ENCODE measurements at regions not wholly inside any gene's neighbourhood (a gene's known extent, or its start where the extent isn't known, plus 50 kb on each side); places are given as distances from the start of the nearest gene placed in this dataset.

- FAIRE-seq (no peak), DNase-seq (ENCODE audit: insufficient read length, low spot score) (no peak)
- TF ChIP-seq, protein P1, sequence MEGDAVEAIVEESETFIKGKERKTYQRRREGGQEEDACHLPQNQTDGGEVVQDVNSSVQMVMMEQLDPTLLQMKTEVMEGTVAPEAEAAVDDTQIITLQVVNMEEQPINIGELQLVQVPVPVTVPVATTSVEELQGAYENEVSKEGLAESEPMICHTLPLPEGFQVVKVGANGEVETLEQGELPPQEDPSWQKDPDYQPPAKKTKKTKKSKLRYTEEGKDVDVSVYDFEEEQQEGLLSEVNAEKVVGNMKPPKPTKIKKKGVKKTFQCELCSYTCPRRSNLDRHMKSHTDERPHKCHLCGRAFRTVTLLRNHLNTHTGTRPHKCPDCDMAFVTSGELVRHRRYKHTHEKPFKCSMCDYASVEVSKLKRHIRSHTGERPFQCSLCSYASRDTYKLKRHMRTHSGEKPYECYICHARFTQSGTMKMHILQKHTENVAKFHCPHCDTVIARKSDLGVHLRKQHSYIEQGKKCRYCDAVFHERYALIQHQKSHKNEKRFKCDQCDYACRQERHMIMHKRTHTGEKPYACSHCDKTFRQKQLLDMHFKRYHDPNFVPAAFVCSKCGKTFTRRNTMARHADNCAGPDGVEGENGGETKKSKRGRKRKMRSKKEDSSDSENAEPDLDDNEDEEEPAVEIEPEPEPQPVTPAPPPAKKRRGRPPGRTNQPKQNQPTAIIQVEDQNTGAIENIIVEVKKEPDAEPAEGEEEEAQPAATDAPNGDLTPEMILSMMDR (IDR thresholded peaks at IDR 0.05; ENCODE audit: insufficient read depth, missing control alignments), result no peak
Measured at GRCh38 chr15:61459785-61460707, 230.9 kb upstream of the RORA start.

GRCh38 chr15:61457050-61457733, 228.1 kb upstream of the RORA start:
- DNase-seq (ENCODE audit: insufficient read length, low spot score) (no peak), FAIRE-seq (no peak)
- TF ChIP-seq, protein P1 (IDR thresholded peaks at IDR 0.05; ENCODE audit: insufficient read depth, missing control alignments), result no peak

DNA sequence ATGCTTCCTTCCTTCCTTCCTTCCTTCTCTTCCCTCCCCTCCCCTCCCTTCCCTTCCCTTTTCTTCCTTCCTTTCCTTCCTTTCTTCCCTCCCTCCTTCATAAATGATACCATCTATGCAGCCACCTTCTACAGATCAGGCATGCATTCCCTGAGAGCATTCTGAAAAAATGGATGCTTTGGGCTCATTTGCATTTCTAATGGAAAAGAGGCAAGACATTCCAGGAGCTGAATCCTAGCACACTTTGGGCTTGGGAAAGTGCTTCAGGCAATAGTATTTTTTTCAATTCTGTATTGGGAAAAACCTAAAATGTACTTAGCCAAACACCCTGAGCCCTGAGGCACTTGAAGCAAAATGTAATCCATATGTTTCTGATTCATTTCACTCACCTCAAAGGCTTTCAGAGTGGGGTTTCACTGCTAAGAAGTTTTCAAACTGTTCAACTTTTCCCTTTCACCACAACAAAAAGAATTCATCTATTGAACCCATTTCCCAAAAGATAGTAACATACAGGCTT, 220.1 kb upstream of the RORA start:
- FAIRE-seq (no peak), DNase-seq (ENCODE audit: insufficient read length, low spot score) (no peak)
- TF ChIP-seq, protein P1 (IDR thresholded peaks at IDR 0.05; ENCODE audit: insufficient read depth, missing control alignments), result no peak

- TF ChIP-seq, protein P1 (IDR thresholded peaks at IDR 0.05; ENCODE audit: insufficient read depth, missing control alignments), result no peak
- FAIRE-seq, result no peak
- no peak for DNase-seq (ENCODE audit: insufficient read length, low spot score)
Measured at GRCh38 chr15:61447981-61448380, 218.9 kb upstream of the RORA start.

- FAIRE-seq, result no peak
- DNase-seq (ENCODE audit: insufficient read length, low spot score), result no peak
- TF ChIP-seq, protein P1 (IDR thresholded peaks at IDR 0.05; ENCODE audit: insufficient read depth, missing control alignments), result no peak
Measured at GRCh38 chr15:61444585-61444984, 215.5 kb upstream of the RORA start.

GRCh38 chr15:61442821-61443220, 213.7 kb upstream of the RORA start:
- TF ChIP-seq, protein P1 (IDR thresholded peaks at IDR 0.05; ENCODE audit: insufficient read depth, missing control alignments), result no peak
- DNase-seq (ENCODE audit: insufficient read length, low spot score), result no peak
- FAIRE-seq, result no peak
